PC-3 (cell line): ENCODE measurements at regions not wholly inside any gene's neighbourhood (a gene's known extent, or its start where the extent isn't known, plus 50 kb on each side); places are given as distances from the start of the nearest gene placed in this dataset.
A peak's percentile ranks its signal among the peaks of the same experiment; 100 is the strongest.

ENCODE experiments used
- ATAC-seq: fragments of 200-7000 bp; cut with Tn5 transposase; 2 replicates; pipeline ENCODE4 v1.9.1; 2020; ENCODE audit warnings: mild to moderate bottlenecking, moderate library complexity
- BruUV-seq: library from RNA; stranded (reverse); fragments of 400-500 nt; replicated peaks from 2 replicates; lab custom pipeline; 2021; lab: Mats Ljungman, UMichigan
- CTCF ChIA-PET: fragments of 300-600 bp; sonication (Branson Sonifier 250); formaldehyde crosslinking; loops from one replicate; lab custom pipeline; 2022; ENCODE audit warnings: antibody characterized with exemption; lab: Charles Lee
- POLR2A ChIA-PET: fragments of 300-600 bp; sonication (Branson Sonifier 250); formaldehyde crosslinking; loops from one replicate; lab custom pipeline; 2022; ENCODE audit warnings: antibody characterized with exemption; ENCODE audit not compliant: unreplicated experiment; lab: Charles Lee
- DNase-seq: peaks from one replicate; pipeline ENCODE4 v3.0.0-alpha.2; 2015
- H2AFZ ChIP-seq: fragments of 300-600 bp; sonication (generic); 2 replicates; pipeline ENCODE4 v1.6.0; 2016; ENCODE audit warnings: antibody characterized with exemption, low read length
- H3F3A ChIP-seq: fragments of 300-600 bp; sonication (generic); one replicate; pipeline ENCODE4 v1.6.0; 2017; ENCODE audit warnings: antibody characterized with exemption, low read length, control low read depth, mild to moderate bottlenecking; ENCODE audit not compliant: unreplicated experiment
- H3K27ac ChIP-seq: fragments of 300-600 bp; sonication (generic); 2 replicates; pipeline ENCODE4 v1.5.1; 2016; ENCODE audit warnings: mild to moderate bottlenecking, low read length
- H3K27me3 ChIP-seq: fragments of 300-600 bp; sonication (generic); 2 replicates; pipeline ENCODE4 v1.6.1; 2016; ENCODE audit warnings: low read length, mixed read lengths
- H3K36me3 ChIP-seq: fragments of 300-600 bp; sonication (generic); 2 replicates; pipeline ENCODE4 v1.6.1; 2016; ENCODE audit warnings: low read depth, mixed run types, low read length, mixed read lengths
- H3K4me1 ChIP-seq: fragments of 300-600 bp; sonication (generic); 2 replicates; pipeline ENCODE4 v1.5.1; 2016; ENCODE audit warnings: low read length; ENCODE audit not compliant: insufficient read depth
- H3K4me2 ChIP-seq: fragments of 300-600 bp; sonication (generic); 2 replicates; pipeline ENCODE4 v1.6.0; 2016; ENCODE audit warnings: low read length
- H3K4me3 ChIP-seq: fragments of 300-600 bp; sonication (generic); 2 replicates; pipeline ENCODE4 v1.5.1; 2016; ENCODE audit warnings: mild to moderate bottlenecking, low read length, mixed read lengths
- H3K79me2 ChIP-seq: fragments of 300-600 bp; sonication (generic); 2 replicates; pipeline ENCODE4 v1.6.1; 2017; ENCODE audit warnings: low read length, mixed read lengths
- H3K9ac ChIP-seq: fragments of 300-600 bp; sonication (generic); 2 replicates; pipeline ENCODE4 v1.6.0; 2016; ENCODE audit warnings: mild to moderate bottlenecking, low read length
- H3K9me2 ChIP-seq: fragments of 300-600 bp; sonication (generic); replicated peaks from 2 replicates; pipeline ENCODE4 v1.6.1; 2016; ENCODE audit warnings: mixed run types, low read length, mixed read lengths
- H3K9me3 ChIP-seq: fragments of 300-600 bp; sonication (generic); 2 replicates; pipeline ENCODE4 v1.6.1; 2016; ENCODE audit warnings: low read length, mixed read lengths
- H4K20me1 ChIP-seq: fragments of 300-600 bp; sonication (generic); 2 replicates; pipeline ENCODE4 v1.6.1; 2016; ENCODE audit warnings: low read length, mixed read lengths
- CTCF ChIP-seq: fragments of 300-600 bp; sonication (generic); conservative IDR thresholded peaks from 2 replicates; pipeline ENCODE4 v1.5.1; 2017; ENCODE audit warnings: antibody characterized with exemption, low read depth, mild to moderate bottlenecking, low read length
- EZH2 ChIP-seq: fragments of 300-600 bp; sonication (generic); IDR thresholded peaks from one replicate; pipeline ENCODE4 v1.6.1; 2017; ENCODE audit warnings: antibody characterized with exemption, mild to moderate bottlenecking, low read length; ENCODE audit not compliant: unreplicated experiment
- EZH2phosphoT487 ChIP-seq: fragments of 300-600 bp; sonication (generic); IDR thresholded peaks from 2 replicates; pipeline ENCODE4 v1.6.1; 2018; ENCODE audit warnings: mild to moderate bottlenecking, antibody characterized with exemption, low read length, borderline replicate concordance
- intact Hi-C: fragments of 100-400 bp; cut with micrococcal nuclease; formaldehyde crosslinking; loops from 2 replicates; pipeline ENCODE4 v1.9.0; 2023

GRCh38 chr11:109806205-109806604, 287.0 kb upstream of the ZC3H12C start:
- Histone ChIP-seq H3K9ac (no peak overlapping the region), H3K36me3 (no peaks in the 10 kb centered on the region), H3K4me1 (no peaks in the 10 kb centered on the region), H3K27me3 (peaks cover 9% of the 10 kb centered on the region; the same call in 1 of the 2 replicates), H3K27ac (no peak overlapping the region), H3K4me2 (no peak overlapping the region), H2AFZ (no peak overlapping the region), H3K79me2 (no peaks in the 10 kb centered on the region), H3F3A (no peaks in the 10 kb centered on the region), H4K20me1 (no peaks in the 10 kb centered on the region), H3K9me2 (no peaks in the 10 kb centered on the region), H3K4me3 (no peak overlapping the region), H3K9me3 (no peaks in the 10 kb centered on the region)
- ATAC-seq (no peak), DNase-seq (no peak)
- intact Hi-C loops, result no loop called here
- TF ChIP-seq EZH2phosphoT487, result no peak
- TF ChIP-seq EZH2, result no peak
- TF ChIP-seq CTCF, result no peak
- POLR2A ChIA-PET, result no interaction called here
- no TSS peak for BruUV-seq
- CTCF ChIA-PET, result no interaction called here

DNA sequence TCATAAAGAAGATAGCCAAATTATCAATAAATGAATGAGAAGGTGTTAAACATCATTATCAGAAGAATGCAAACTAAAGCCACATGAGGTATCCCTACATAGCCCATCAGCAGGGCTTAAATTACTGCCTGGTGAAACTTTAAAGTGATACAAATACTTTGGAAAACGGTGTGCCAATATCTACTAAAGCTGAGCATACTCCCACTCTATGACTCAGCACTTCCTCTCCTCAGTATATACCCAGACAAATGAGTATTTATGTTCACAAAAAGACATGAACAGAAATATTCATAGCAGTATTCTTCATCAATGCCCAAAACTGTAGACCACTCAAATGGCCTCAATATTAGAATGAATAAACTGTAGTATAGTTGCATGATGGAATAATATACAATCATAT, 284.6 kb upstream of the ZC3H12C start:
- intact Hi-C loops, result no loop called here
- peak; percentile 38; the same call in 1 of the 2 replicates for ATAC-seq
- H4K20me1 ChIP-seq, result no peaks in the 10 kb centered on the region
- H3K9me3 ChIP-seq, result no peaks in the 10 kb centered on the region
- no peak overlapping the region for H3K9ac ChIP-seq
- no peaks in the 10 kb centered on the region for H3K9me2 ChIP-seq
- no peaks in the 10 kb centered on the region for H3K79me2 ChIP-seq
- no TSS peak for BruUV-seq
- H3K36me3 ChIP-seq, result no peaks in the 10 kb centered on the region
- TF ChIP-seq EZH2 (no peak), CTCF (no peak), EZH2phosphoT487 (no peak)
- ChIA-PET POLR2A (no interaction called here), CTCF (no interaction called here)
- no peak overlapping the region for H2AFZ ChIP-seq
- H3K27ac ChIP-seq, result no peak overlapping the region
- no peak overlapping the region for H3K4me3 ChIP-seq
- no peaks in the 10 kb centered on the region for H3K4me1 ChIP-seq
- H3F3A ChIP-seq, result no peaks in the 10 kb centered on the region
- DNase-seq, result peak; percentile 36
- peaks cover 14% of the 10 kb centered on the region for H3K27me3 ChIP-seq
- H3K4me2 ChIP-seq, result no peak overlapping the region

DNA sequence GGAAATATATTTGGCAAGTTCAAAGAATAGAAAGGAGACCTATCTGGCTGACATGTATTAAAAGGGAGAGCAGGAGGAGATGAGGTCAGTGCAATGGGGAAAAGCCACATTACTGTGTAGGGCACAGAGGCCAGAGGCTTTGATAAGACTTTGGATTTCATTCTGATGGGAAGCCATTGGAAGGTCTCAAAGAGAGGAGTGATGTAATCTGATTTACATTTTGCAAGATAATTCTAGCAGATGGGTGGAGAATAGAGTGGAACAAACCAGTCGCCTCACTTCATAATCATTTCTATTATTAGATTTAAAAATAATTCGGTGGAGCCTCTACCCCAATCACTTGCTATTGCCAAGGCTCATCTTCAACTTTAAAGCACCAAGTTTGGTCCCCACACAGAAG, 278.4 kb upstream of the ZC3H12C start:
- Histone ChIP-seq H3K79me2 (no peaks in the 10 kb centered on the region), H3K4me1 (no peaks in the 10 kb centered on the region), H2AFZ (no peak overlapping the region), H3K9ac (no peak overlapping the region), H3K4me2 (no peak overlapping the region), H3K36me3 (no peaks in the 10 kb centered on the region), H3K4me3 (no peak overlapping the region), H3K9me2 (no peaks in the 10 kb centered on the region), H4K20me1 (no peaks in the 10 kb centered on the region), H3F3A (no peaks in the 10 kb centered on the region), H3K27me3 (peaks cover 57% of the 10 kb centered on the region), H3K9me3 (no peaks in the 10 kb centered on the region), H3K27ac (no peak overlapping the region)
- POLR2A ChIA-PET, result no interaction called here
- no peak for DNase-seq
- intact Hi-C loops, result no loop called here
- ATAC-seq, result no peak
- no peak for TF ChIP-seq EZH2phosphoT487
- no peak for TF ChIP-seq EZH2
- no peak for TF ChIP-seq CTCF
- CTCF ChIA-PET, result no interaction called here
- BruUV-seq, result no TSS peak
